ENCODE measurements at regions not wholly inside any gene's neighbourhood (a gene's known extent, or its start where the extent isn't known, plus 50 kb on each side); places are given as distances from the start of the nearest gene placed in this dataset.

- CTCF ChIA-PET, result no interaction called here
- intact Hi-C loops (cut with micrococcal nuclease), result no loop called here
- Mint-ChIP-seq H3K4me3 (ENCODE audit: unreplicated experiment) (no peak overlapping the region), H3K27ac (ENCODE audit: low read depth, unreplicated experiment) (no peak overlapping the region), H3K36me3 (ENCODE audit: insufficient read depth, unreplicated experiment) (no peaks in the 10 kb centered on the region), H3K27me3 (ENCODE audit: insufficient read depth, unreplicated experiment) (peaks cover 17% of the 10 kb centered on the region), H3K4me1 (ENCODE audit: insufficient read depth, unreplicated experiment) (peaks cover 5% of the 10 kb centered on the region), H3K9me3 (ENCODE audit: unreplicated experiment) (no peaks in the 10 kb centered on the region)
- POLR2A ChIA-PET, result no interaction called here
- BruUV-seq (replicated peaks), result no TSS peak
- no peak for DNase-seq (ENCODE audit: unreplicated experiment)
- no peak for TF ChIP-seq CTCF (IDR thresholded peaks at IDR 0.05; ENCODE audit: unreplicated experiment)
Measured at GRCh38 chr4:152117933-152118507, 357.2 kb upstream of the GATB start.

GRCh38 chr4:152117520-152117919 lies 356.7 kb upstream of the GATB start:
- POLR2A ChIA-PET, result no interaction called here
- peaks cover 17% of the 10 kb centered on the region for H3K27me3 Mint-ChIP-seq (ENCODE audit: insufficient read depth, unreplicated experiment)
- no peaks in the 10 kb centered on the region for H3K36me3 Mint-ChIP-seq (ENCODE audit: insufficient read depth, unreplicated experiment)
- intact Hi-C loops (cut with micrococcal nuclease), result no loop called here
- H3K9me3 Mint-ChIP-seq (ENCODE audit: unreplicated experiment), result no peaks in the 10 kb centered on the region
- no peak overlapping the region for H3K27ac Mint-ChIP-seq (ENCODE audit: low read depth, unreplicated experiment)
- H3K4me1 Mint-ChIP-seq (ENCODE audit: insufficient read depth, unreplicated experiment), result peaks cover 5% of the 10 kb centered on the region
- CTCF ChIA-PET, result no interaction called here
- H3K4me3 Mint-ChIP-seq (ENCODE audit: unreplicated experiment), result no peak overlapping the region
- no peak for TF ChIP-seq CTCF (IDR thresholded peaks at IDR 0.05; ENCODE audit: unreplicated experiment)
- DNase-seq (ENCODE audit: unreplicated experiment), result no peak
- BruUV-seq (replicated peaks), result no TSS peak

GRCh38 chr4:152117054-152117453 lies 356.2 kb upstream of the GATB start:
- H3K36me3 Mint-ChIP-seq (ENCODE audit: insufficient read depth, unreplicated experiment), result no peaks in the 10 kb centered on the region
- peaks cover 17% of the 10 kb centered on the region for H3K27me3 Mint-ChIP-seq (ENCODE audit: insufficient read depth, unreplicated experiment)
- peaks cover 5% of the 10 kb centered on the region for H3K4me1 Mint-ChIP-seq (ENCODE audit: insufficient read depth, unreplicated experiment)
- TF ChIP-seq CTCF (IDR thresholded peaks at IDR 0.05; ENCODE audit: unreplicated experiment), result no peak
- no peak for DNase-seq (ENCODE audit: unreplicated experiment)
- ChIA-PET CTCF (no interaction called here), POLR2A (no interaction called here)
- no peaks in the 10 kb centered on the region for H3K9me3 Mint-ChIP-seq (ENCODE audit: unreplicated experiment)
- no TSS peak for BruUV-seq (replicated peaks)
- H3K27ac Mint-ChIP-seq (ENCODE audit: low read depth, unreplicated experiment), result no peak overlapping the region
- intact Hi-C loops (cut with micrococcal nuclease), result no loop called here
- H3K4me3 Mint-ChIP-seq (ENCODE audit: unreplicated experiment), result no peak overlapping the region

GRCh38 chr4:152115794-152116193 lies 355.0 kb upstream of the GATB start:
- H3K36me3 Mint-ChIP-seq (ENCODE audit: insufficient read depth, unreplicated experiment), result no peaks in the 10 kb centered on the region
- intact Hi-C loops (cut with micrococcal nuclease), result no loop called here
- no TSS peak for BruUV-seq (replicated peaks)
- H3K27ac Mint-ChIP-seq (ENCODE audit: low read depth, unreplicated experiment), result no peak overlapping the region
- no peak overlapping the region for H3K4me3 Mint-ChIP-seq (ENCODE audit: unreplicated experiment)
- POLR2A ChIA-PET, result no interaction called here
- DNase-seq (ENCODE audit: unreplicated experiment), result no peak
- CTCF ChIA-PET, result no interaction called here
- H3K9me3 Mint-ChIP-seq (ENCODE audit: unreplicated experiment), result no peaks in the 10 kb centered on the region
- TF ChIP-seq CTCF (IDR thresholded peaks at IDR 0.05; ENCODE audit: unreplicated experiment), result no peak
- peaks cover 17% of the 10 kb centered on the region for H3K27me3 Mint-ChIP-seq (ENCODE audit: insufficient read depth, unreplicated experiment)
- H3K4me1 Mint-ChIP-seq (ENCODE audit: insufficient read depth, unreplicated experiment), result peaks cover 5% of the 10 kb centered on the region

Measured in MCF 10A (cell line).